ENCODE measurements at regions not wholly inside any gene's neighbourhood (a gene's known extent, or its start where the extent isn't known, plus 50 kb on each side); places are given as distances from the start of the nearest gene placed in this dataset.
"Not testable (repeated sequence)": the region's sequence is repeated elsewhere in the genome, so short reads cannot be mapped to it uniquely, and the experiment has no call there.

DNA sequence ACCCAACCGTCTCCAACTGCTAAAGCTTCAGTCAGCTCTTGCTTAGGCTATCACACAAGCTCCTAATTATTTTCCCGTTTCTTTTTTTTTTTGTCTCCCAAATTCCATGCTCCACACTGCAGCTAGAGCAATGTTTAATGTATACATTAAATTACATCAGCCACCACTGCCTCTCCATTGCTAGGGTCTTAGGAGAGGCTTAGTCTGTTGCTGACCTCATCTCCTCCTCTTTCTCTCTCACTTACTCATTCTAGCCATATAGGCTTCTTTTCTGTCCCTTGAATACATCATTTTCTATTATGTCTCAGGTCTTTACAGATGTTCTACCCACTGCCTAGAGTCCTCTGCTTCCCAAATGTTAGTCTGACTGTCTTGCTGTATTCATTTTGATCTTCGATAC, 138.1 kb upstream of the ST6GALNAC5 start:
- TF ChIP-seq, protein P1, sequence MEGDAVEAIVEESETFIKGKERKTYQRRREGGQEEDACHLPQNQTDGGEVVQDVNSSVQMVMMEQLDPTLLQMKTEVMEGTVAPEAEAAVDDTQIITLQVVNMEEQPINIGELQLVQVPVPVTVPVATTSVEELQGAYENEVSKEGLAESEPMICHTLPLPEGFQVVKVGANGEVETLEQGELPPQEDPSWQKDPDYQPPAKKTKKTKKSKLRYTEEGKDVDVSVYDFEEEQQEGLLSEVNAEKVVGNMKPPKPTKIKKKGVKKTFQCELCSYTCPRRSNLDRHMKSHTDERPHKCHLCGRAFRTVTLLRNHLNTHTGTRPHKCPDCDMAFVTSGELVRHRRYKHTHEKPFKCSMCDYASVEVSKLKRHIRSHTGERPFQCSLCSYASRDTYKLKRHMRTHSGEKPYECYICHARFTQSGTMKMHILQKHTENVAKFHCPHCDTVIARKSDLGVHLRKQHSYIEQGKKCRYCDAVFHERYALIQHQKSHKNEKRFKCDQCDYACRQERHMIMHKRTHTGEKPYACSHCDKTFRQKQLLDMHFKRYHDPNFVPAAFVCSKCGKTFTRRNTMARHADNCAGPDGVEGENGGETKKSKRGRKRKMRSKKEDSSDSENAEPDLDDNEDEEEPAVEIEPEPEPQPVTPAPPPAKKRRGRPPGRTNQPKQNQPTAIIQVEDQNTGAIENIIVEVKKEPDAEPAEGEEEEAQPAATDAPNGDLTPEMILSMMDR (conservative IDR thresholded peaks at IDR 0.05): no peak
- TF ChIP-seq EZH2 (IDR thresholded peaks at IDR 0.05; ENCODE audit: low read depth): no peak
- no peak overlapping the region for H2AFZ ChIP-seq
- ChIA-PET POLR2A (ENCODE audit: unreplicated experiment) (no interaction called here), CTCF (no interaction called here)
- H3K27ac ChIP-seq: no peak overlapping the region
- H3K4me2 ChIP-seq: no peak overlapping the region
- no peaks in the 10 kb centered on the region for H3K9me2 ChIP-seq (ENCODE audit: insufficient read depth)
- H3K36me3 ChIP-seq (ENCODE audit: low read depth): no peaks in the 10 kb centered on the region
- H3F3A ChIP-seq (ENCODE audit: insufficient read depth, low read depth): no peaks in the 10 kb centered on the region
- H3K4me3 ChIP-seq: no peak overlapping the region
- no peaks in the 10 kb centered on the region for H3K9me3 ChIP-seq (ENCODE audit: insufficient read depth, low read depth)
- no peak for DNase-seq
- intact Hi-C loops (cut with micrococcal nuclease; ENCODE audit: unreplicated experiment): no loop called here
- no TSS peak for BruUV-seq (replicated peaks)
- no peaks in the 10 kb centered on the region for H3K27me3 ChIP-seq (ENCODE audit: insufficient read depth, low read depth)
- no peaks in the 10 kb centered on the region for H3K4me1 ChIP-seq (replicated peaks; ENCODE audit: insufficient read depth)
- H3K79me2 ChIP-seq (ENCODE audit: low read depth): no peaks in the 10 kb centered on the region
- no peaks in the 10 kb centered on the region for H4K20me1 ChIP-seq (ENCODE audit: insufficient read depth)

DNA sequence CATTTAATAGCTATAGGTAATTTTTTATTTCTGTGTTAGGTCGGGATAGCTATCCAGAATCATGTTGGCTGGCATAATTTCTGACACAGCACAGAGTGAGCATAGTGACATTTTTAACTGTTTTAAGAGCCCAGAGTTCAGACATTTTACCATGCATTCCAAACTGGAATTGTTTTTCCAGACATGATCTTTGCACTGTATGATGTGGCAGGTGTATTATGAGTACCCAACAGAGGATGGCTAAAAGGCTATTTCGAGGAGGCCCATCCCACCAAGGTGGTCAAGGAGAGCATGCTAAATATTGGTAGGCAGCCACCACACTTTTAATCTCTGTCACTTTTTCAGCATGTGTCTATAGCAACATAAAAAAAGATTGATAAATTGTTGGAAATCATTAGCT, 137.3 kb upstream of the ST6GALNAC5 start:
- intact Hi-C loops (cut with micrococcal nuclease; ENCODE audit: unreplicated experiment): no loop called here
- Histone ChIP-seq H3K36me3 (ENCODE audit: low read depth) (no peaks in the 10 kb centered on the region), H3K79me2 (ENCODE audit: low read depth) (no peaks in the 10 kb centered on the region), H4K20me1 (ENCODE audit: insufficient read depth) (no peaks in the 10 kb centered on the region), H2AFZ (no peak overlapping the region), H3K4me3 (no peak overlapping the region), H3K27me3 (ENCODE audit: insufficient read depth, low read depth) (no peaks in the 10 kb centered on the region), H3F3A (ENCODE audit: insufficient read depth, low read depth) (no peaks in the 10 kb centered on the region), H3K4me1 (replicated peaks; ENCODE audit: insufficient read depth) (no peaks in the 10 kb centered on the region), H3K27ac (no peak overlapping the region), H3K9me2 (ENCODE audit: insufficient read depth) (no peaks in the 10 kb centered on the region), H3K4me2 (no peak overlapping the region), H3K9me3 (ENCODE audit: insufficient read depth, low read depth) (no peaks in the 10 kb centered on the region)
- no peak for DNase-seq
- POLR2A ChIA-PET (ENCODE audit: unreplicated experiment): no interaction called here
- no TSS peak for BruUV-seq (replicated peaks)
- TF ChIP-seq EZH2 (IDR thresholded peaks at IDR 0.05; ENCODE audit: low read depth): no peak
- TF ChIP-seq, protein P1 (conservative IDR thresholded peaks at IDR 0.05): no peak
- CTCF ChIA-PET: no interaction called here

DNA sequence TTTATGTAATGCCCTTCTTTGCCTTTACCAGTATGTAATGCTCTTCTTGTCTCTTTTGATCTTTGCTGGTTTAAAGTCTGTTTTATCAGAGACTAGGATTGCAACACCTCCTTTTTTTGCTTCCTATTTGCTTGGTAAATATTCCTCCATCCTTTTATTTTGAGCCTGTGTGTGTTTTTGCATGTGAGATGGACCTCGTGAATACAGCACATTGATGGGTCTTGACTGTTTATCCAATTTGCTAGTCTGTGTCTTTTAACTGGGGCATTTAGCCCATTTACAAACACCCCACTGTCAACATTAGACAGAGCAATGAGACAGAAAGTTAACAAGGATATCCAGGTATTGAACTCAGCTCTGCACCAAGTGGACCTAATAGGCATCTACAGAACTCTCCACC, 128.9 kb upstream of the ST6GALNAC5 start:
- H3F3A ChIP-seq (ENCODE audit: insufficient read depth, low read depth); H3K4me1 ChIP-seq (replicated peaks; ENCODE audit: insufficient read depth); H3K4me2 ChIP-seq; BruUV-seq (replicated peaks); H2AFZ ChIP-seq; H3K36me3 ChIP-seq (ENCODE audit: low read depth); H3K79me2 ChIP-seq (ENCODE audit: low read depth); CTCF ChIA-PET; POLR2A ChIA-PET (ENCODE audit: unreplicated experiment); H3K9me3 ChIP-seq (ENCODE audit: insufficient read depth, low read depth); H3K4me3 ChIP-seq; H3K9me2 ChIP-seq (ENCODE audit: insufficient read depth); H3K27ac ChIP-seq; H4K20me1 ChIP-seq (ENCODE audit: insufficient read depth); DNase-seq; H3K27me3 ChIP-seq (ENCODE audit: insufficient read depth, low read depth); intact Hi-C loops (cut with micrococcal nuclease; ENCODE audit: unreplicated experiment): not testable (repeated sequence)

DNA sequence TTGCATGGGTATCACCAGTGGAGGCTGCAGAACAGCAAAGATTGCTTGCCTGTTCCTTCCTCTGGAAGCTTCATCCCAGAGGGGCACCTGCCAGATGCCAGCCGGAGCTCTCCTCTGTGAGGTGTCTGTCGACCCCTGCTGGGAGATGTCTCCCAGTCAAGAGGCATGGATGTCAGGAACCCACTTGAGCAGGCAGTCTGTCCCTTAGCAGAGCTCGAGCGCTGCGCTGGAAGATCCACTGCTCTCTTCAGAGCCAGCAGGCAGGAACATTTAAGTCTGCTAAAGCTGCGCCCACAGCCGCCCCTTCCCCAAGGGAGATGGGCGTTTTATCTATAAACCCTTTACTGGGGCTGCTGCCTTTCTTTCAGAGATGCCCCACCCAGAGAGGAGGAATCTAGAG, 126.3 kb upstream of the ST6GALNAC5 start:
- H3F3A ChIP-seq (ENCODE audit: insufficient read depth, low read depth); H2AFZ ChIP-seq; H3K4me1 ChIP-seq (replicated peaks; ENCODE audit: insufficient read depth); H3K4me2 ChIP-seq; H3K27me3 ChIP-seq (ENCODE audit: insufficient read depth, low read depth); BruUV-seq (replicated peaks); H3K27ac ChIP-seq; H3K36me3 ChIP-seq (ENCODE audit: low read depth); DNase-seq; H3K4me3 ChIP-seq; CTCF ChIA-PET; H3K9me2 ChIP-seq (ENCODE audit: insufficient read depth); H4K20me1 ChIP-seq (ENCODE audit: insufficient read depth); H3K79me2 ChIP-seq (ENCODE audit: low read depth); H3K9me3 ChIP-seq (ENCODE audit: insufficient read depth, low read depth); POLR2A ChIA-PET (ENCODE audit: unreplicated experiment); intact Hi-C loops (cut with micrococcal nuclease; ENCODE audit: unreplicated experiment): not testable (repeated sequence)

All from PC-9 (cell line).